ENCODE measurements at regions not wholly inside any gene's neighbourhood (a gene's known extent, or its start where the extent isn't known, plus 50 kb on each side); places are given as distances from the start of the nearest gene placed in this dataset.
"Not testable (repeated sequence)": the region's sequence is repeated elsewhere in the genome, so short reads cannot be mapped to it uniquely, and the experiment has no call there.

- ATAC-seq (ENCODE audit: low FRiP score): no peak
- TF ChIP-seq, protein P1, sequence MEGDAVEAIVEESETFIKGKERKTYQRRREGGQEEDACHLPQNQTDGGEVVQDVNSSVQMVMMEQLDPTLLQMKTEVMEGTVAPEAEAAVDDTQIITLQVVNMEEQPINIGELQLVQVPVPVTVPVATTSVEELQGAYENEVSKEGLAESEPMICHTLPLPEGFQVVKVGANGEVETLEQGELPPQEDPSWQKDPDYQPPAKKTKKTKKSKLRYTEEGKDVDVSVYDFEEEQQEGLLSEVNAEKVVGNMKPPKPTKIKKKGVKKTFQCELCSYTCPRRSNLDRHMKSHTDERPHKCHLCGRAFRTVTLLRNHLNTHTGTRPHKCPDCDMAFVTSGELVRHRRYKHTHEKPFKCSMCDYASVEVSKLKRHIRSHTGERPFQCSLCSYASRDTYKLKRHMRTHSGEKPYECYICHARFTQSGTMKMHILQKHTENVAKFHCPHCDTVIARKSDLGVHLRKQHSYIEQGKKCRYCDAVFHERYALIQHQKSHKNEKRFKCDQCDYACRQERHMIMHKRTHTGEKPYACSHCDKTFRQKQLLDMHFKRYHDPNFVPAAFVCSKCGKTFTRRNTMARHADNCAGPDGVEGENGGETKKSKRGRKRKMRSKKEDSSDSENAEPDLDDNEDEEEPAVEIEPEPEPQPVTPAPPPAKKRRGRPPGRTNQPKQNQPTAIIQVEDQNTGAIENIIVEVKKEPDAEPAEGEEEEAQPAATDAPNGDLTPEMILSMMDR (IDR thresholded peaks at IDR 0.05): no peak
- DNase-seq (ENCODE audit: low spot score): no peak
Observed at GRCh38 chr4:107351196-107351595, 315.1 kb upstream of the DKK2 start.

DNA sequence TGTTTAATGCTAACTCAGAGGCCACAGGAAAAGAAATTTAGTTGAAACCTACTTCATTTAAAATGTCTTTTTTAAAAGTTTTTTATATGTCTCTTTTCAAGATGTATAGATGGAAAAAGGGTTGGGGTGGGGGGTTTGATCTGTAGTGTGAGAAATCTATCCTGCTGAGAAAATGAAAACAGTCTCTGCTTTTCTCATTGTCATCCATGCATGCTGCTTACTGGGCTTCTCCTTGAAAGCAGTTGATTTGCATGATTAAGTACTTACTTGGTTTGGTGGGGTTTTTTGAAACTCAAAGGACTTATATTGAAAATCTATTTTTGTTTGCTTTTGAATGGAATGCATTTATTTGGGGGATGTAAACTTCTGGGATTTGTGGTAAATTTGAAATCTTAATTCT is 313.6 kb upstream of the DKK2 start:
- DNase-seq (ENCODE audit: low spot score) (no peak), ATAC-seq (ENCODE audit: low FRiP score) (no peak)
- TF ChIP-seq, protein P1 (IDR thresholded peaks at IDR 0.05): no peak

- TF ChIP-seq, protein P1 (IDR thresholded peaks at IDR 0.05): no peak
- ATAC-seq (ENCODE audit: low FRiP score) (no peak), DNase-seq (ENCODE audit: low spot score) (no peak)
Observed at GRCh38 chr4:107349266-107349665, 313.2 kb upstream of the DKK2 start.

GRCh38 chr4:107348188-107349050 is 312.3 kb upstream of the DKK2 start:
- TF ChIP-seq, protein P1 (IDR thresholded peaks at IDR 0.05): no peak
- ATAC-seq (ENCODE audit: low FRiP score) (no peak), DNase-seq (ENCODE audit: low spot score) (no peak)

- ATAC-seq (ENCODE audit: low FRiP score): no peak
- TF ChIP-seq, protein P1 (IDR thresholded peaks at IDR 0.05): no peak
- DNase-seq (ENCODE audit: low spot score): no peak
Observed at GRCh38 chr4:107333518-107333917, 297.4 kb upstream of the DKK2 start.

DNA sequence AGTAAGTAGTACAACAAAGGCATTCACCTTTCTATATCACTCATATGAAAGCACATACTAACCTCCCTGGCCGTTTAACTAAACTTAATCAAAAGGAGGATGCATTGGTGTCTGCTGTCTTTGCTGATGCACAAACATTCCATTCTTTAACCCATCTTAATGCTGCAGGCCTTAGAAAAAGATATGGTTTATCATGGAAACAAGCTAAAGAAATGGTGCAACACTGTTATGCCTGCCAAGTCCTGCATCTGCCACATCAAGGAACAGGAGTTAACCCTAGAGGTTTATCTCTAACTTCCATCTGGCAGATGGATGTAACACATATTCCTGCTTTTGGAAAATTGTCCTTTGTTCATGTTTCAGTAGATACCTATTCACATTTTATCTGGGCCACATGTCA is 296.5 kb upstream of the DKK2 start:
- not testable (repeated sequence) for DNase-seq (ENCODE audit: low spot score); ATAC-seq (ENCODE audit: low FRiP score)

GRCh38 chr4:107330916-107331315 is 294.8 kb upstream of the DKK2 start:
- DNase-seq (ENCODE audit: low spot score): no peak

More at GRCh38 chr4:107330916-107331315, 294.8 kb upstream of the DKK2 start:
- no peak for ATAC-seq (ENCODE audit: low FRiP score)
- TF ChIP-seq, protein P1 (IDR thresholded peaks at IDR 0.05): no peak
